VCaP (cell line): ENCODE measurements at regions not wholly inside any gene's neighbourhood (a gene's known extent, or its start where the extent isn't known, plus 50 kb on each side); places are given as distances from the start of the nearest gene placed in this dataset.
"Not testable (repeated sequence)": the region's sequence is repeated elsewhere in the genome, so short reads cannot be mapped to it uniquely, and the experiment has no call there.

Experiments used
- H3K27ac ChIP-seq: fragments of 450-650 bp; 2 replicates; pipeline ENCODE4 v1.5.1; 2017
- CTCF ChIP-seq: fragments of 450-650 bp; conservative IDR thresholded peaks from 2 replicates; pipeline ENCODE4 v1.5.1; 2017; ENCODE audit warnings: mild to moderate bottlenecking, moderate library complexity

- TF ChIP-seq CTCF, result no peak
- no peak overlapping the region for H3K27ac ChIP-seq
Observed at GRCh38 chr9:24286761-24287160, 258.9 kb downstream of the IZUMO3 start.

DNA sequence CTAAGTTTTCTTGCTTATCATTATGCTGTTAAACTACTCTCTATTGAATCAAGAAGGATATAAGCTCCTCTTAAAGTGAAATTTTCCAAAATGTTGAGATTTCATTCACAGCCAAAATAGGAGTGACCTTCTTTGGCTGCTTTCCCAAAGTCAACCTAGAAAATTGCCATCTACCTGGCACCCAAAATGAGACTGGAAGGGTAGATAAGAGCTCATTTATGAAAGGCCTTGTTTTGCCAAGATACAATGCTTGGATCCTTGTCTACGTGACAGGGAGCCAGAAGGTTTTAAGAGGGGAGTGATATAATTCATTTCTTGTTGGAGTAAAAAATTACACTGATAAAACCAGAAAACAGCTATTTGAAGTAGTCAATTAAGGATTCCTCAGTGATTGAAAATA is 287.1 kb downstream of the IZUMO3 start:
- no peak for TF ChIP-seq CTCF
- H3K27ac ChIP-seq, result no peak overlapping the region

- no peak for TF ChIP-seq CTCF
- H3K27ac ChIP-seq, result no peak overlapping the region
Observed at GRCh38 chr9:24257726-24258125, 288.0 kb downstream of the IZUMO3 start.

DNA sequence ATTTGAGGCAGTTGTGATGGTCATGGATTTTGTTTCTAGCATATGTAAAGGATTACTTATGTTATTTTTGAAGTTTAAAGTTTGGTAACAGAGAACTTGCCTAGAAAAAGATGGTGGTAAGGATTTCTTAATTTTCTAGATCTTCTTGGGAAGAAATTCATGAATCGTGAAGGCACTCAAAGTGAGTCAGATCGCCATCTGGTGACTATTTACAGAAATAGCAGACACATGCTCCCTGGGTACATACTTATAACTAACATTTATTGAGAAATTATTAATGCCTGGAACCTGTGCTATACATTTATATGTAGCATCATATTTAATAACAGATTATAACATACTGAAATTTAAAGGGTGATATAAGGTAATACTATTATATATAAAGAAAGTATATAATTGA is 299.7 kb downstream of the IZUMO3 start:
- peak; percentile 79 for TF ChIP-seq CTCF
- no peak overlapping the region for H3K27ac ChIP-seq

GRCh38 chr9:24242576-24242975 is 303.1 kb downstream of the IZUMO3 start:
- no peak overlapping the region for H3K27ac ChIP-seq
- TF ChIP-seq CTCF, result no peak

DNA sequence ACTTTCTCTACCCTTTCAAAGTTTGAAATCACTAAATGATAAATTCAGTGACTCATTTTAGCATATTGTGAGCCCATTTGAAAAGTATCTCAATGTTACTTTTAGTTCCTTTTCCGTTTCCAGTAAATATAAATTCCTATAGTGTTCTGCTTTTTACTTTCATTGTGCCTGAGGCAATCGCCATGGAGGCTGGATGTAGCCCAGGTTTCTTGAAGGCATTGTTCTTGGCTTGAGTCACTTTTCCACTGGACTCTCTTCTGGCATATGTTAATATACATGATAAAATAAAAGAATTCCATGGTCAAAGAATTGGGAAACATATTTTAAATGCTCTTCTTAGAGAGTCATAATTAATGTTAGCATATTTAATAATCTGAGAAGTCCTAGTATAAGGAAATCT is 327.0 kb downstream of the IZUMO3 start:
- no peak overlapping the region for H3K27ac ChIP-seq
- no peak for TF ChIP-seq CTCF

GRCh38 chr9:24210641-24211040 is 335.1 kb downstream of the IZUMO3 start:
- peak overlapping the region; percentile 13; the same call in 1 of the 2 replicates for H3K27ac ChIP-seq
- no peak for TF ChIP-seq CTCF

- no peak for TF ChIP-seq CTCF
- no peak overlapping the region for H3K27ac ChIP-seq
Observed at GRCh38 chr9:24189986-24190385, 355.7 kb downstream of the IZUMO3 start.

DNA sequence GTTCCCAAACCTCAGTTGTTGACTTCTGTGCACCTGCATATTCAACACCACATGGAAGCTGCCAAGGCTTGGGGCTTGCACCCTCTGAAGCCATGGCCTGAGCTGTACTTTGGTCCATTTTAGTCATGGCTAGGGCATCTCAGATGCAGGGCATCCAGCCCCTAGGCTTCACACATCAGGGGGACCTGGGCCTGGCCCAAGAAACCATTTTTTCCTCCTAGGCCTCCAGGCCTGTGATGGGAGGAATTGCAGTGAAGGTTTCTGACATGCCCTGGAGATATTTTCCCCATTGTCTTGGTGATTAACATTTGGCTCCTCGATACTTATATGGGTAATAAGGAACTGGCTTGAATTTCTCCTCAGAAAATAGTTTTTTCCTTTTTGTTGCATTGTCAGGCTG is 354.5 kb upstream of the ELAVL2 start:
- H3K27ac ChIP-seq, result not testable (repeated sequence)
